ENCODE measurements at regions not wholly inside any gene's neighbourhood (a gene's known extent, or its start where the extent isn't known, plus 50 kb on each side); places are given as distances from the start of the nearest gene placed in this dataset.

- no peak for TF ChIP-seq CTCF (IDR thresholded peaks at IDR 0.05; ENCODE audit: control extremely low read depth in 1 of 3, insufficient read depth in 1 of 3, low read depth in 1 of 3, low read length in 3 of 3)
- no peak for TF ChIP-seq SP1 (IDR thresholded peaks at IDR 0.05; ENCODE audit: low read depth, low read length)
- TF ChIP-seq POLR2A (IDR thresholded peaks at IDR 0.05; ENCODE audit: control extremely low read depth in 1 of 2, low read depth in 2 of 2, low read length in 2 of 2): no peak
- TF ChIP-seq EZH2 (IDR thresholded peaks at IDR 0.05; ENCODE audit: low read depth, low read length, severe bottlenecking): no peak
- no peak for TF ChIP-seq POLR2AphosphoS5 (IDR thresholded peaks at IDR 0.05; ENCODE audit: low read depth, low read length)
- no peak for TF ChIP-seq MAX (IDR thresholded peaks at IDR 0.05)
- TF ChIP-seq JUND (IDR thresholded peaks at IDR 0.05; ENCODE audit: low read length): no peak
- TF ChIP-seq EGR1 (IDR thresholded peaks at IDR 0.05; ENCODE audit: borderline replicate concordance, low read depth, low read length): no peak
- TF ChIP-seq CREB1 (IDR thresholded peaks at IDR 0.05): no peak
- TF ChIP-seq GTF2F1 (IDR thresholded peaks at IDR 0.05; ENCODE audit: borderline replicate concordance, low read depth, low read length): no peak
- no peak for TF ChIP-seq MAFK (IDR thresholded peaks at IDR 0.05; ENCODE audit: low read depth, low read length)
- TF ChIP-seq SRF (IDR thresholded peaks at IDR 0.05; ENCODE audit: low read depth, low read length): no peak
Observed at GRCh38 chr5:3518576-3518975, 77.1 kb upstream of the IRX1 start.
